ENCODE measurements at regions not wholly inside any gene's neighbourhood (a gene's known extent, or its start where the extent isn't known, plus 50 kb on each side); places are given as distances from the start of the nearest gene placed in this dataset.

GRCh38 chr2:76316691-76317090, 606.0 kb upstream of the GCFC2 start:
- no peak overlapping the region for H2AK5ac ChIP-seq (ENCODE audit: low read length)
- WGBS (ENCODE audit: extremely low coverage, insufficient coverage, low lambda C conversion rate), result no CpG with 5 or more reads among the region's 6 CpGs
- no peaks in the 10 kb centered on the region for H3K36me3 ChIP-seq (ENCODE audit: control insufficient read depth, insufficient read depth, low read length)

GRCh38 chr2:76314271-76315020, 603.7 kb upstream of the GCFC2 start:
- Histone ChIP-seq H4K8ac (ENCODE audit: low read depth, low read length) (no peak overlapping the region), H2BK15ac (replicated peaks; ENCODE audit: low read depth) (no peak overlapping the region), H2BK5ac (ENCODE audit: low read length) (no peak overlapping the region), H3K9ac (ENCODE audit: low read length) (no peak overlapping the region), H2BK120ac (ENCODE audit: low read depth, low read length) (no peak overlapping the region), H3K4me2 (ENCODE audit: low read length) (no peak overlapping the region), H3K36me3 (ENCODE audit: control insufficient read depth, insufficient read depth, low read length) (no peaks in the 10 kb centered on the region), H3K27ac (ENCODE audit: low read depth, low read length) (no peak overlapping the region), H3K18ac (ENCODE audit: low read length) (no peak overlapping the region), H3K27me3 (ENCODE audit: insufficient read depth, low read length, poor library complexity) (no peaks in the 10 kb centered on the region), H3K23ac (ENCODE audit: low read length) (no peak overlapping the region), H2AK5ac (ENCODE audit: low read length) (no peak overlapping the region), H3K4me1 (ENCODE audit: control insufficient read depth, low read depth, low read length) (no peaks in the 10 kb centered on the region), H3K79me2 (ENCODE audit: control insufficient read depth, insufficient read depth, low read length) (no peaks in the 10 kb centered on the region), H3K4me3 (ENCODE audit: low read length) (no peak overlapping the region), H3K79me1 (ENCODE audit: low read length) (no peaks in the 10 kb centered on the region), H4K5ac (ENCODE audit: low read length) (no peak overlapping the region), H3K4ac (ENCODE audit: low read depth, low read length) (no peak overlapping the region), H3K56ac (ENCODE audit: low read length) (no peak overlapping the region)
- no peak for DNase-seq
- WGBS (ENCODE audit: extremely low coverage, insufficient coverage, low lambda C conversion rate), result no CpG with 5 or more reads among the region's 3 CpGs

More at GRCh38 chr2:76316691-76317090, 606.0 kb upstream of the GCFC2 start:
- peak overlapping the region; percentile 22 for H3K56ac ChIP-seq (ENCODE audit: low read length)
- no peak overlapping the region for H4K5ac ChIP-seq (ENCODE audit: low read length)
- no peaks in the 10 kb centered on the region for H3K79me2 ChIP-seq (ENCODE audit: control insufficient read depth, insufficient read depth, low read length)
- no peak overlapping the region for H2BK15ac ChIP-seq (replicated peaks; ENCODE audit: low read depth)
- no peak overlapping the region for H2BK120ac ChIP-seq (ENCODE audit: low read depth, low read length)
- H4K8ac ChIP-seq (ENCODE audit: low read depth, low read length), result no peak overlapping the region
- H3K79me1 ChIP-seq (ENCODE audit: low read length), result no peaks in the 10 kb centered on the region
- no peak overlapping the region for H3K4me2 ChIP-seq (ENCODE audit: low read length)
- H3K4me1 ChIP-seq (ENCODE audit: control insufficient read depth, low read depth, low read length), result no peaks in the 10 kb centered on the region
- H3K9ac ChIP-seq (ENCODE audit: low read length), result no peak overlapping the region
- DNase-seq, result no peak
- H3K4me3 ChIP-seq (ENCODE audit: low read length), result no peak overlapping the region
- no peaks in the 10 kb centered on the region for H3K27me3 ChIP-seq (ENCODE audit: insufficient read depth, low read length, poor library complexity)
- no peak overlapping the region for H3K27ac ChIP-seq (ENCODE audit: low read depth, low read length)
- H3K23ac ChIP-seq (ENCODE audit: low read length), result no peak overlapping the region
- H3K4ac ChIP-seq (ENCODE audit: low read depth, low read length), result no peak overlapping the region
- H2BK5ac ChIP-seq (ENCODE audit: low read length), result no peak overlapping the region
- H3K18ac ChIP-seq (ENCODE audit: low read length), result peak overlapping the region; percentile 45

GRCh38 chr2:76312236-76312635, 601.5 kb upstream of the GCFC2 start:
- H3K23ac ChIP-seq (ENCODE audit: low read length), result no peak overlapping the region
- H3K27ac ChIP-seq (ENCODE audit: low read depth, low read length), result no peak overlapping the region
- H2BK120ac ChIP-seq (ENCODE audit: low read depth, low read length), result peak overlapping the region; percentile 61
- no peak overlapping the region for H3K4ac ChIP-seq (ENCODE audit: low read depth, low read length)
- H3K18ac ChIP-seq (ENCODE audit: low read length), result peak overlapping the region; percentile 80
- no peaks in the 10 kb centered on the region for H3K4me1 ChIP-seq (ENCODE audit: control insufficient read depth, low read depth, low read length)
- H2AK5ac ChIP-seq (ENCODE audit: low read length), result no peak overlapping the region
- H3K79me1 ChIP-seq (ENCODE audit: low read length), result no peaks in the 10 kb centered on the region
- no peak overlapping the region for H4K5ac ChIP-seq (ENCODE audit: low read length)
- no peak overlapping the region for H4K8ac ChIP-seq (ENCODE audit: low read depth, low read length)
- H2BK5ac ChIP-seq (ENCODE audit: low read length), result no peak overlapping the region
- H3K4me3 ChIP-seq (ENCODE audit: low read length), result no peak overlapping the region
- no peak overlapping the region for H3K56ac ChIP-seq (ENCODE audit: low read length)
- no peaks in the 10 kb centered on the region for H3K79me2 ChIP-seq (ENCODE audit: control insufficient read depth, insufficient read depth, low read length)
- no CpG with 5 or more reads among the region's 4 CpGs for WGBS (ENCODE audit: extremely low coverage, insufficient coverage, low lambda C conversion rate)
- no peak overlapping the region for H2BK15ac ChIP-seq (replicated peaks; ENCODE audit: low read depth)
- H3K4me2 ChIP-seq (ENCODE audit: low read length), result no peak overlapping the region
- H3K36me3 ChIP-seq (ENCODE audit: control insufficient read depth, insufficient read depth, low read length), result no peaks in the 10 kb centered on the region
- DNase-seq, result no peak
- no peaks in the 10 kb centered on the region for H3K27me3 ChIP-seq (ENCODE audit: insufficient read depth, low read length, poor library complexity)
- no peak overlapping the region for H3K9ac ChIP-seq (ENCODE audit: low read length)

GRCh38 chr2:76311728-76312127, 601.0 kb upstream of the GCFC2 start:
- DNase-seq, result peak; percentile 73
- H3K27ac ChIP-seq (ENCODE audit: low read depth, low read length), result no peak overlapping the region
- H2BK15ac ChIP-seq (replicated peaks; ENCODE audit: low read depth), result no peak overlapping the region
- no peak overlapping the region for H3K4me3 ChIP-seq (ENCODE audit: low read length)
- no peak overlapping the region for H3K9ac ChIP-seq (ENCODE audit: low read length)
- H4K8ac ChIP-seq (ENCODE audit: low read depth, low read length), result no peak overlapping the region
- H3K36me3 ChIP-seq (ENCODE audit: control insufficient read depth, insufficient read depth, low read length), result no peaks in the 10 kb centered on the region
- H3K23ac ChIP-seq (ENCODE audit: low read length), result no peak overlapping the region
- WGBS (ENCODE audit: extremely low coverage, insufficient coverage, low lambda C conversion rate), result 100% methylated on average over 1 of the region's 4 CpGs
- no peak overlapping the region for H4K5ac ChIP-seq (ENCODE audit: low read length)
- no peak overlapping the region for H3K56ac ChIP-seq (ENCODE audit: low read length)
- H2AK5ac ChIP-seq (ENCODE audit: low read length), result no peak overlapping the region
- H3K4me1 ChIP-seq (ENCODE audit: control insufficient read depth, low read depth, low read length), result no peaks in the 10 kb centered on the region
- H3K79me1 ChIP-seq (ENCODE audit: low read length), result no peaks in the 10 kb centered on the region
- H2BK5ac ChIP-seq (ENCODE audit: low read length), result no peak overlapping the region
- no peak overlapping the region for H3K18ac ChIP-seq (ENCODE audit: low read length)
- no peak overlapping the region for H2BK120ac ChIP-seq (ENCODE audit: low read depth, low read length)
- H3K27me3 ChIP-seq (ENCODE audit: insufficient read depth, low read length, poor library complexity), result no peaks in the 10 kb centered on the region
- H3K4ac ChIP-seq (ENCODE audit: low read depth, low read length), result no peak overlapping the region
- H3K79me2 ChIP-seq (ENCODE audit: control insufficient read depth, insufficient read depth, low read length), result no peaks in the 10 kb centered on the region
- no peak overlapping the region for H3K4me2 ChIP-seq (ENCODE audit: low read length)

GRCh38 chr2:76310894-76311633, 600.3 kb upstream of the GCFC2 start:
- no peak overlapping the region for H2BK120ac ChIP-seq (ENCODE audit: low read depth, low read length)
- H3K27me3 ChIP-seq (ENCODE audit: insufficient read depth, low read length, poor library complexity), result no peaks in the 10 kb centered on the region
- no peak overlapping the region for H4K8ac ChIP-seq (ENCODE audit: low read depth, low read length)
- no peak overlapping the region for H3K4me2 ChIP-seq (ENCODE audit: low read length)
- H3K36me3 ChIP-seq (ENCODE audit: control insufficient read depth, insufficient read depth, low read length), result no peaks in the 10 kb centered on the region
- no peaks in the 10 kb centered on the region for H3K79me1 ChIP-seq (ENCODE audit: low read length)
- H3K4me1 ChIP-seq (ENCODE audit: control insufficient read depth, low read depth, low read length), result no peaks in the 10 kb centered on the region
- no peak overlapping the region for H3K56ac ChIP-seq (ENCODE audit: low read length)
- H2BK5ac ChIP-seq (ENCODE audit: low read length), result no peak overlapping the region
- no peak overlapping the region for H4K5ac ChIP-seq (ENCODE audit: low read length)
- H3K4me3 ChIP-seq (ENCODE audit: low read length), result no peak overlapping the region
- no peak overlapping the region for H3K4ac ChIP-seq (ENCODE audit: low read depth, low read length)
- H2AK5ac ChIP-seq (ENCODE audit: low read length), result no peak overlapping the region
- no peak overlapping the region for H3K9ac ChIP-seq (ENCODE audit: low read length)
- peak; percentile 89 for DNase-seq
- no peak overlapping the region for H2BK15ac ChIP-seq (replicated peaks; ENCODE audit: low read depth)
- H3K79me2 ChIP-seq (ENCODE audit: control insufficient read depth, insufficient read depth, low read length), result no peaks in the 10 kb centered on the region
- H3K23ac ChIP-seq (ENCODE audit: low read length), result no peak overlapping the region
- WGBS (ENCODE audit: extremely low coverage, insufficient coverage, low lambda C conversion rate), result no CpG with 5 or more reads among the region's 2 CpGs
- H3K18ac ChIP-seq (ENCODE audit: low read length), result no peak overlapping the region
- no peak overlapping the region for H3K27ac ChIP-seq (ENCODE audit: low read depth, low read length)

Measured in mesendoderm (in vitro differentiated cells).